Mesendoderm (in vitro differentiated cells): ENCODE measurements at regions not wholly inside any gene's neighbourhood (a gene's known extent, or its start where the extent isn't known, plus 50 kb on each side); places are given as distances from the start of the nearest gene placed in this dataset.
A peak's percentile ranks its signal among the peaks of the same experiment; 100 is the strongest.

Experiments
- DNase-seq: peaks from one replicate; pipeline ENCODE4 v3.0.0; 2013
- H2AK5ac ChIP-seq: 2 replicates; pipeline ENCODE4 v1.6.1; 2013; ENCODE audit warnings: low read length, inconsistent platforms
- H2BK120ac ChIP-seq: 2 replicates; pipeline ENCODE4 v1.6.1; 2013; ENCODE audit warnings: low read depth, mild to moderate bottlenecking, low read length, moderate library complexity, mixed read lengths
- H2BK15ac ChIP-seq: replicated peaks from 2 replicates; pipeline ENCODE4 v1.6.1; 2013; ENCODE audit warnings: low read depth, mild to moderate bottlenecking, moderate library complexity
- H2BK5ac ChIP-seq: 2 replicates; pipeline ENCODE4 v1.6.1; 2013; ENCODE audit warnings: low read length, inconsistent platforms
- H3K18ac ChIP-seq: 2 replicates; pipeline ENCODE4 v1.6.1; 2013; ENCODE audit warnings: mild to moderate bottlenecking, low read length, mixed read lengths
- H3K23ac ChIP-seq: one replicate; pipeline ENCODE4 v1.6.1; 2013; ENCODE audit warnings: low read length
- H3K27ac ChIP-seq: 2 replicates; pipeline ENCODE4 v1.5.1; 2013; ENCODE audit warnings: low read depth, mild to moderate bottlenecking, inconsistent platforms, low read length, moderate library complexity
- H3K27me3 ChIP-seq: 2 replicates; pipeline ENCODE4 v1.6.1; 2013; ENCODE audit warnings: low read length, control low read depth, mild to moderate bottlenecking, inconsistent platforms; ENCODE audit not compliant: insufficient read depth, poor library complexity
- H3K36me3 ChIP-seq: 2 replicates; pipeline ENCODE4 v1.6.1; 2013; ENCODE audit warnings: low read length, inconsistent platforms; ENCODE audit not compliant: control insufficient read depth, insufficient read depth
- H3K4ac ChIP-seq: one replicate; pipeline ENCODE4 v1.6.1; 2013; ENCODE audit warnings: low read depth, mild to moderate bottlenecking, low read length, moderate library complexity
- H3K4me1 ChIP-seq: 2 replicates; pipeline ENCODE4 v1.6.1; 2013; ENCODE audit warnings: low read depth, low read length, inconsistent platforms; ENCODE audit not compliant: control insufficient read depth
- H3K4me2 ChIP-seq: 2 replicates; pipeline ENCODE4 v1.6.1; 2013; ENCODE audit warnings: low read length
- H3K4me3 ChIP-seq: 2 replicates; pipeline ENCODE4 v1.5.1; 2013; ENCODE audit warnings: mild to moderate bottlenecking, low read length
- H3K56ac ChIP-seq: one replicate; pipeline ENCODE4 v1.6.1; 2013; ENCODE audit warnings: low read length
- H3K79me1 ChIP-seq: 2 replicates; pipeline ENCODE4 v1.6.1; 2013; ENCODE audit warnings: low read length, inconsistent platforms
- H3K79me2 ChIP-seq: 2 replicates; pipeline ENCODE4 v1.6.1; 2013; ENCODE audit warnings: mild to moderate bottlenecking, low read length; ENCODE audit not compliant: control insufficient read depth, insufficient read depth
- H3K9ac ChIP-seq: 2 replicates; pipeline ENCODE4 v1.6.1; 2013; ENCODE audit warnings: low read length, inconsistent platforms
- H4K5ac ChIP-seq: one replicate; pipeline ENCODE4 v1.6.1; 2013; ENCODE audit warnings: low read length
- H4K8ac ChIP-seq: one replicate; pipeline ENCODE4 v1.6.1; 2013; ENCODE audit warnings: low read depth, mild to moderate bottlenecking, control low read depth, low read length, moderate library complexity
- WGBS: extraction: QIAGEN DNeasy Blood & Tissue Kit; methylation state at CpG from one replicate; pipeline ENCODE4 v1.1.7; 2013; ENCODE audit warnings: low lambda C conversion rate, missing lambda C conversion rate; ENCODE audit not compliant: insufficient coverage; ENCODE audit errors: extremely low coverage; 5-methylcytosine and 5-hydroxymethylcytosine counted together

DNA sequence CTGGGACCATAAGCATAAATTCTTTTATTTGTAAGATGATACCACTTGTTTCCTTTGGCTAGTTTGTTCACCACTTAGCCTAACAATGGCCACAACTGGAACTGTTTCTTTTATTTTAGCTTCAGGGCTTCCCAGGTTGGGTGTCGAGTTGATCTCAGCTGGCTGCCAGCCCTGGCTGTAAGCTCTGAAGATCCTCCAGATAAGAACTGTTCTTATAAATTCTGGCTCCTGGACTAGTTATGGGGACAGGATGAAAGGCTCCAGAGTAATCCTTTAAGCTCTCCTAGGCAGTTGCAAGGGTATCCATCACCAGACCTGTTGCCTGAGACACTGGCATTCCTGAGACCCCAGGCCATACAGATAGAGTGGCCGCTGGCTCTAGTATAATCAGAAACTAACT, 129.4 kb upstream of the ACSL4 start:
- Histone ChIP-seq H3K23ac (no peak overlapping the region), H3K4ac (no peak overlapping the region), H3K79me1 (no peaks in the 10 kb centered on the region), H3K4me2 (no peak overlapping the region), H3K4me3 (no peak overlapping the region), H2BK15ac (no peak overlapping the region), H4K8ac (no peak overlapping the region), H4K5ac (no peak overlapping the region), H3K79me2 (no peaks in the 10 kb centered on the region), H3K4me1 (no peaks in the 10 kb centered on the region), H3K9ac (no peak overlapping the region), H3K27ac (no peak overlapping the region), H2BK120ac (no peak overlapping the region), H2BK5ac (no peak overlapping the region), H3K36me3 (no peaks in the 10 kb centered on the region), H2AK5ac (no peak overlapping the region), H3K27me3 (no peaks in the 10 kb centered on the region), H3K56ac (no peak overlapping the region), H3K18ac (no peak overlapping the region)
- peak; percentile 32 for DNase-seq
- no CpG with 5 or more reads among the region's 2 CpGs for WGBS

DNA sequence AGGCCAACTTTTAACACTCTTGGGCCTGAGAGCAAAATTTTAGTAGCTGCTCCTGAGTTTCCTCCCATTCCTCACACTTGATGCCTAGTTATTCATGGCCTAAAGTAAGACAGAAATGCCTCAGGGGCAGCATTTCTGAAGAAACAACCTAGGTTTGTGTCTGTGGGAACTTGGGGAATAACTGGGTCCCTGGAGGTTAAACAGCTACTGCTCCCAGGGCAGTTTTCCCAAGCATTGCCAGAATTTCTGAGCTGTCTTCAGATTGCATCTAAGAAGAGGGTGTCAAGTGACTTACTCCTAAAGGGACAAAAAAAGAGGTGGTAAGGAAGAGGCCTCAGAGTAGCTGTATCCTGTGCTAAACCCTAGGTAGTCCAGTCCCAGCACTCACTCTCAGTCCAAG, 130.8 kb upstream of the ACSL4 start:
- H3K79me1 ChIP-seq: no peaks in the 10 kb centered on the region
- no peak overlapping the region for H2BK15ac ChIP-seq
- H2AK5ac ChIP-seq: no peak overlapping the region
- peak; percentile 4 for DNase-seq
- no peak overlapping the region for H3K4me3 ChIP-seq
- no peak overlapping the region for H4K5ac ChIP-seq
- no peak overlapping the region for H3K18ac ChIP-seq
- H3K79me2 ChIP-seq: no peaks in the 10 kb centered on the region
- no peaks in the 10 kb centered on the region for H3K4me1 ChIP-seq
- no peaks in the 10 kb centered on the region for H3K36me3 ChIP-seq
- no peak overlapping the region for H2BK120ac ChIP-seq
- no peak overlapping the region for H4K8ac ChIP-seq
- no peak overlapping the region for H3K4me2 ChIP-seq
- H3K23ac ChIP-seq: no peak overlapping the region
- H2BK5ac ChIP-seq: no peak overlapping the region
- H3K56ac ChIP-seq: no peak overlapping the region
- H3K27ac ChIP-seq: no peak overlapping the region
- no peak overlapping the region for H3K9ac ChIP-seq
- H3K4ac ChIP-seq: no peak overlapping the region
- H3K27me3 ChIP-seq: no peaks in the 10 kb centered on the region

- H3K4me2 ChIP-seq: no peak overlapping the region
- H2AK5ac ChIP-seq: no peak overlapping the region
- H2BK5ac ChIP-seq: no peak overlapping the region
- no peak overlapping the region for H3K27ac ChIP-seq
- H3K36me3 ChIP-seq: no peaks in the 10 kb centered on the region
- no peak overlapping the region for H2BK120ac ChIP-seq
- H3K56ac ChIP-seq: no peak overlapping the region
- no peak overlapping the region for H4K8ac ChIP-seq
- no peak overlapping the region for H3K18ac ChIP-seq
- no peaks in the 10 kb centered on the region for H3K79me1 ChIP-seq
- no peak for DNase-seq
- H3K4ac ChIP-seq: no peak overlapping the region
- H3K9ac ChIP-seq: no peak overlapping the region
- no CpG with 5 or more reads among the region's 4 CpGs for WGBS
- H4K5ac ChIP-seq: no peak overlapping the region
- no peaks in the 10 kb centered on the region for H3K27me3 ChIP-seq
- H3K23ac ChIP-seq: no peak overlapping the region
- no peak overlapping the region for H2BK15ac ChIP-seq
- no peaks in the 10 kb centered on the region for H3K4me1 ChIP-seq
- H3K4me3 ChIP-seq: no peak overlapping the region
- no peaks in the 10 kb centered on the region for H3K79me2 ChIP-seq
Observed at GRCh38 chrX:109871121-109871888, 131.6 kb upstream of the TMEM164 start.

DNA sequence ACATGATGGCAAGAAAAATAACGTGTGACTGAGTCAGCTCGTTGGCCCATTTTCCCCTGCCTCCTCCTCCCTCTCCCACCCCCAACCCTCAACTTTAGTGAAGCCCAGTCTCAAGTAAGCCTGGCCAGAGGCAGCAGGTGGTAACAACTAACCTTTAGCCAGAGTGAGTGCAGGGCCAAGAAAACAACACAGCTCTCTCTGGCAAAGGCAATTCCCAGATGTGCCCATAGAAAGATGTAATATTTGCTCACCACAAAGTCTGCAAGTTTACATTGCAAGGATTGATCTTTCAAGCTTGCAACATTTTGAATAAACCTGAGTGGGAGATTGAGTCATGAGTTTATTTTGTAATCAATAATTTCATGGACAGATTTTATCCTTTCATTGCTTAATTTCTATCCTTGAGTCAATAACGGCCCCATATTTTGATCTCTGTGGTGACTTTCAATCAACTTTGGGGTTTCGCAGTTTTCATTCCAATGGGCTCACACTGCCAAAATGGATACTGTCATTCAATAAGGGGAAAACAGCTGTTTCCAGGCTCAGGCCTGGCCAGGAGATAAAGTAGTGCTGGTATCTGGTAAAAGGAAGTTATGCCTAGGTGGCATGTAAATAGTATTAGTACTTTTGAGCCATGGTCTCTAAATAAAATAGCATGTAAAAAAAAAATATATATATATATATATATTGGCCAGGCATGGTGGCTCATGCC, 130.7 kb upstream of the TMEM164 start:
- Histone ChIP-seq H3K23ac (no peak overlapping the region), H2BK15ac (no peak overlapping the region), H3K4me3 (no peak overlapping the region), H4K5ac (no peak overlapping the region), H3K36me3 (no peaks in the 10 kb centered on the region), H3K79me1 (no peaks in the 10 kb centered on the region), H3K79me2 (no peaks in the 10 kb centered on the region), H3K56ac (no peak overlapping the region), H3K27me3 (no peaks in the 10 kb centered on the region), H3K9ac (no peak overlapping the region), H2BK5ac (no peak overlapping the region), H2AK5ac (no peak overlapping the region), H2BK120ac (no peak overlapping the region), H4K8ac (no peak overlapping the region), H3K4me1 (no peaks in the 10 kb centered on the region), H3K4me2 (no peak overlapping the region), H3K4ac (no peak overlapping the region), H3K27ac (no peak overlapping the region), H3K18ac (no peak overlapping the region)
- WGBS: no CpG with 5 or more reads among the region's 4 CpGs
- DNase-seq: no peak

DNA sequence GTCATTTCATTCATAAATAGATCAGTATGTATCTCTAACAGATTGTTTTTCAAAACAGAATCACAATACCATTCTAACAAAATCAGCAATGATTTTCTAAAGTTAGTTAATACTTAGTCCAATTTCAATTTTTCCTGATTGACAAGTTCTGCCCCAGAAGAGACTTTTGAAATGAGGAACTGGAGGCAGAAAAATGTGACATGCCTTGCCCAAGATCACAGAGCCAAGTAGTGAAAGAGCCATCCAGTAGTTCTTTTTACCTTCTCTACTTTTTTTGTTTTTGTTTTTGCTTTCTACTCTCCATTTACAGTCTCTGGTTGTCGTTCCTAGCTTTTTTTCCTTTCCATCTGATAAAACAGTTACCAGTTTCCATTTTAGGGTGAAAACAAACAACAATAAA, 129.3 kb upstream of the TMEM164 start:
- Histone ChIP-seq H3K4ac (no peak overlapping the region), H2BK120ac (no peak overlapping the region), H2AK5ac (no peak overlapping the region), H3K36me3 (no peaks in the 10 kb centered on the region), H3K18ac (no peak overlapping the region), H3K79me2 (no peaks in the 10 kb centered on the region), H3K79me1 (no peaks in the 10 kb centered on the region), H4K8ac (no peak overlapping the region), H3K27ac (no peak overlapping the region), H3K56ac (no peak overlapping the region), H2BK5ac (no peak overlapping the region), H3K9ac (no peak overlapping the region), H2BK15ac (no peak overlapping the region), H3K4me3 (no peak overlapping the region), H3K23ac (no peak overlapping the region), H3K4me2 (no peak overlapping the region), H4K5ac (no peak overlapping the region), H3K4me1 (no peaks in the 10 kb centered on the region), H3K27me3 (no peaks in the 10 kb centered on the region)
- DNase-seq: no peak
- no CpG with 5 or more reads among the region's 1 CpG for WGBS
